ENCODE measurements at regions not wholly inside any gene's neighbourhood (a gene's known extent, or its start where the extent isn't known, plus 50 kb on each side); places are given as distances from the start of the nearest gene placed in this dataset.

- Mint-ChIP-seq H3K27me3 (ENCODE audit: low read depth) (peaks cover 2% of the 10 kb centered on the region), H3K4me3 (no peak overlapping the region), H3K36me3 (ENCODE audit: low read depth) (no peaks in the 10 kb centered on the region), H3K27ac (ENCODE audit: unreplicated experiment) (no peak overlapping the region), H3K9me3 (no peaks in the 10 kb centered on the region), H3K4me1 (peaks cover 49% of the 10 kb centered on the region)
- no peak for TF ChIP-seq CTCF (conservative IDR thresholded peaks at IDR 0.05)
- DNase-seq (ENCODE audit: low read depth, low spot score), result no peak
These were observed 69.7 kb downstream of the KCNF1 start for GRCh38 chr2:10981451-10981850.

GRCh38 chr2:10981941-10982431 lies 70.3 kb downstream of the KCNF1 start:
- Mint-ChIP-seq H3K9me3 (no peaks in the 10 kb centered on the region), H3K4me1 (peaks cover 44% of the 10 kb centered on the region), H3K27me3 (ENCODE audit: low read depth) (peaks cover 2% of the 10 kb centered on the region), H3K36me3 (ENCODE audit: low read depth) (no peaks in the 10 kb centered on the region), H3K27ac (ENCODE audit: unreplicated experiment) (no peak overlapping the region), H3K4me3 (no peak overlapping the region)
- no peak for DNase-seq (ENCODE audit: low read depth, low spot score)
- TF ChIP-seq CTCF (conservative IDR thresholded peaks at IDR 0.05), result no peak

GRCh38 chr2:10982931-10983701 lies 71.4 kb downstream of the KCNF1 start:
- Mint-ChIP-seq H3K36me3 (ENCODE audit: low read depth) (no peaks in the 10 kb centered on the region), H3K9me3 (no peaks in the 10 kb centered on the region), H3K27me3 (ENCODE audit: low read depth) (peaks cover 2% of the 10 kb centered on the region), H3K4me1 (peaks cover 33% of the 10 kb centered on the region), H3K4me3 (no peak overlapping the region), H3K27ac (ENCODE audit: unreplicated experiment) (no peak overlapping the region)
- no peak for TF ChIP-seq CTCF (conservative IDR thresholded peaks at IDR 0.05)
- DNase-seq (ENCODE audit: low read depth, low spot score), result no peak

GRCh38 chr2:10983711-10984110 lies 72.0 kb downstream of the KCNF1 start:
- Mint-ChIP-seq H3K27ac (ENCODE audit: unreplicated experiment) (no peak overlapping the region), H3K27me3 (ENCODE audit: low read depth) (peaks cover 2% of the 10 kb centered on the region), H3K36me3 (ENCODE audit: low read depth) (no peaks in the 10 kb centered on the region), H3K4me1 (peaks cover 29% of the 10 kb centered on the region), H3K4me3 (no peak overlapping the region), H3K9me3 (no peaks in the 10 kb centered on the region)
- TF ChIP-seq CTCF (conservative IDR thresholded peaks at IDR 0.05), result no peak
- DNase-seq (ENCODE audit: low read depth, low spot score), result no peak

GRCh38 chr2:10984418-10985135 lies 72.8 kb downstream of the KCNF1 start:
- Mint-ChIP-seq H3K4me1 (peaks cover 25% of the 10 kb centered on the region), H3K27ac (ENCODE audit: unreplicated experiment) (peak overlapping the region; percentile 40), H3K27me3 (ENCODE audit: low read depth) (no peaks in the 10 kb centered on the region), H3K36me3 (ENCODE audit: low read depth) (no peaks in the 10 kb centered on the region), H3K4me3 (peak overlapping the region; percentile 1), H3K9me3 (no peaks in the 10 kb centered on the region)
- no peak for DNase-seq (ENCODE audit: low read depth, low spot score)
- no peak for TF ChIP-seq CTCF (conservative IDR thresholded peaks at IDR 0.05)
